ENCODE measurements at regions not wholly inside any gene's neighbourhood (a gene's known extent, or its start where the extent isn't known, plus 50 kb on each side); places are given as distances from the start of the nearest gene placed in this dataset.

DNA sequence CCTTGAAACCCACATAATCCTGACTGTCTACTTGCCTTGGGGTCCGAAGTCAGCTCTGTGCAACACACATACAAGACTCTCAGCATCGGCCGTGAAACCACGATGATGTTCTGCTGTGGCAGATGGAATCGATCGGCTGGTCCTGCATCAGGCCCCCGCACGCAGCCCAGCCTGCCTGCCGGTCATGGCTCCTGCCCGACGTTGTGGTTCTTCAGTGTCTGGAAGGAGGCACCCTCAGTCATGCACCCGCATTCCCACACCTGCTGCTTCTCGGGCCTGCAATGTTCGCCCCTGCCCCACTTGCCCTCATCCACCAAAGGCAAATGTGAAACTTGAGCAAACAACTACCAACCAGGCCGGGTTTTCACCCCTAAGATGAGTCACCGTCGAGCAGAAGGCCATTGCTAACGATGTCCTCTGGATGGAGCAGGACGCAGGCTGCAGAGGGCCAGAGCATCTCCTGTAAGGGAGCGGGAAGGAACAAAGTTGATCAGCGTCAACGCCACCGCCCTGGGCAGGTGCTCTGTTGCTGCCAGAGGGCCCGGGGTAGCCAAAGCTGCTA is 128.9 kb upstream of the PDE10A start (continued):
- no peak for TF ChIP-seq CREM (CRISPR knock-in tag; IDR thresholded peaks at IDR 0.05)
- TF ChIP-seq ZNF671 (CRISPR knock-in tag; IDR thresholded peaks at IDR 0.05) = no peak

DNA sequence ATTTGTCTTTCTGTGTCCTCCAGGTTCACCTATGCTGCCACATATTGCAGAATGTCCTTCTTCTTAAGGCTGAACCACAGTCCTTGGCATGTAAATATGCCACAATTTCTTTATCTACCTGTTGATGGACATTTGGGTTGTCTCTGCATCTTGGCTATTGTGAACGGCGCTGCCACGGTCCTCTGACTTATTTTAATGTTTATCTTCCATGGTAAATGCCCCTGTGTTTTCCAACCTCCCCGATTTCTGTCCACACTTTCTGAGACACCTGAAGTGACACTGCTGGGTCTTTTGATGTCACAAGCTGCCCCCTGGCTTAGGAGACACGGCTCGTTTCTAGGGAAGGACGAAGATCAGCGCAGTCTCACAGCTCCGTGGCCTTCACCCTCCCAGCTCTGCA is 128.3 kb upstream of the PDE10A start:
- Mint-ChIP-seq H3K27ac (no peak overlapping the region), H3K36me3 (no peaks in the 10 kb centered on the region), H3K4me3 (no peak overlapping the region), H3K27me3 (ENCODE audit: low read depth) (no peaks in the 10 kb centered on the region; the same call in 1 of the 2 replicates), H3K4me1 (peaks cover 2% of the 10 kb centered on the region; the same call in 1 of the 2 replicates), H3K9me3 (no peaks in the 10 kb centered on the region)
- ChIA-PET POLR2A (interaction anchor here (0.5 kb wide), 1 partner anchor 68 kb away, joined by 3 read pairs; no protein-coding TSS in a partner anchor), CTCF (no interaction called here)
- ATAC-seq = no peak
- TF ChIP-seq RORB (CRISPR knock-in tag; IDR thresholded peaks at IDR 0.05) (no peak), ZNF416 (CRISPR knock-in tag; IDR thresholded peaks at IDR 0.05) (no peak), KAT7 (CRISPR knock-in tag; IDR thresholded peaks at IDR 0.05; ENCODE audit: borderline replicate concordance) (no peak), NFE2L1 (CRISPR knock-in tag; IDR thresholded peaks at IDR 0.05) (no peak), ZNF281 (CRISPR knock-in tag; IDR thresholded peaks at IDR 0.05) (no peak)
- TF ChIP-seq, protein P1, sequence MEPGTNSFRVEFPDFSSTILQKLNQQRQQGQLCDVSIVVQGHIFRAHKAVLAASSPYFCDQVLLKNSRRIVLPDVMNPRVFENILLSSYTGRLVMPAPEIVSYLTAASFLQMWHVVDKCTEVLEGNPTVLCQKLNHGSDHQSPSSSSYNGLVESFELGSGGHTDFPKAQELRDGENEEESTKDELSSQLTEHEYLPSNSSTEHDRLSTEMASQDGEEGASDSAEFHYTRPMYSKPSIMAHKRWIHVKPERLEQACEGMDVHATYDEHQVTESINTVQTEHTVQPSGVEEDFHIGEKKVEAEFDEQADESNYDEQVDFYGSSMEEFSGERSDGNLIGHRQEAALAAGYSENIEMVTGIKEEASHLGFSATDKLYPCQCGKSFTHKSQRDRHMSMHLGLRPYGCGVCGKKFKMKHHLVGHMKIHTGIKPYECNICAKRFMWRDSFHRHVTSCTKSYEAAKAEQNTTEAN (CRISPR knock-in tag; IDR thresholded peaks at IDR 0.05) = no peak
- DNase-seq (ENCODE audit: low spot score) = no peak

- peaks cover 10% of the 10 kb centered on the region for H3K4me1 Mint-ChIP-seq
- DNase-seq (ENCODE audit: low spot score) (no peak), ATAC-seq (no peak)
- H3K9me3 Mint-ChIP-seq = no peaks in the 10 kb centered on the region
- no peak overlapping the region for H3K27ac Mint-ChIP-seq
- H3K27me3 Mint-ChIP-seq (ENCODE audit: low read depth) = no peaks in the 10 kb centered on the region; the same call in 1 of the 2 replicates
- no peak for TF ChIP-seq SMAD4 (CRISPR knock-in tag; IDR thresholded peaks at IDR 0.05)
- CTCF ChIA-PET = no interaction called here
- POLR2A ChIA-PET = no interaction called here
- no peaks in the 10 kb centered on the region for H3K36me3 Mint-ChIP-seq
- H3K4me3 Mint-ChIP-seq = no peak overlapping the region
Measured at GRCh38 chr6:165782812-165783211, 119.8 kb upstream of the PDE10A start.

DNA sequence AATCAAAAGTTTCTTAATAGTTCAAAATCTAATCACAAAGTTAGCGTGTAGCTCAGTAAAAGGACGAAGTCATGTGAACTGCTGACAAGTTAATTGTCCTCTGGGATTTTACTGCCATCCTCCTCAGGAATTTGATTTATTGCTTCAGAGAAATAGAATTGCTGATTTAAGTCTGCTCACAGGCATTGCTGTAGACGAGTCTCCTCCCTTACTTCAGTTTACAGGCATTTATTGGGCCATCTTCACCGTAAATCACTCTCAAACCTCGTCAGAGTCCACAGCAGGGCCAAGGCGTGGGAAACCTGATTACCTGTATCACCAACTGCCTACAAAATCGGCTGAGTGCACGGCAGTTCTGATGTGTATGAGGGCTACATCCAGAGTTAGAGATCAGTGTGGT is 119.1 kb upstream of the PDE10A start:
- CTCF ChIA-PET = no interaction called here
- no peaks in the 10 kb centered on the region for H3K9me3 Mint-ChIP-seq
- peaks cover 16% of the 10 kb centered on the region for H3K4me1 Mint-ChIP-seq
- H3K27ac Mint-ChIP-seq = no peak overlapping the region
- H3K4me3 Mint-ChIP-seq = no peak overlapping the region
- DNase-seq (ENCODE audit: low spot score) (no peak), ATAC-seq (no peak)
- POLR2A ChIA-PET = no interaction called here
- H3K27me3 Mint-ChIP-seq (ENCODE audit: low read depth) = peaks cover 6% of the 10 kb centered on the region; the same call in 1 of the 2 replicates
- H3K36me3 Mint-ChIP-seq = no peaks in the 10 kb centered on the region
- TF ChIP-seq, protein P2, sequence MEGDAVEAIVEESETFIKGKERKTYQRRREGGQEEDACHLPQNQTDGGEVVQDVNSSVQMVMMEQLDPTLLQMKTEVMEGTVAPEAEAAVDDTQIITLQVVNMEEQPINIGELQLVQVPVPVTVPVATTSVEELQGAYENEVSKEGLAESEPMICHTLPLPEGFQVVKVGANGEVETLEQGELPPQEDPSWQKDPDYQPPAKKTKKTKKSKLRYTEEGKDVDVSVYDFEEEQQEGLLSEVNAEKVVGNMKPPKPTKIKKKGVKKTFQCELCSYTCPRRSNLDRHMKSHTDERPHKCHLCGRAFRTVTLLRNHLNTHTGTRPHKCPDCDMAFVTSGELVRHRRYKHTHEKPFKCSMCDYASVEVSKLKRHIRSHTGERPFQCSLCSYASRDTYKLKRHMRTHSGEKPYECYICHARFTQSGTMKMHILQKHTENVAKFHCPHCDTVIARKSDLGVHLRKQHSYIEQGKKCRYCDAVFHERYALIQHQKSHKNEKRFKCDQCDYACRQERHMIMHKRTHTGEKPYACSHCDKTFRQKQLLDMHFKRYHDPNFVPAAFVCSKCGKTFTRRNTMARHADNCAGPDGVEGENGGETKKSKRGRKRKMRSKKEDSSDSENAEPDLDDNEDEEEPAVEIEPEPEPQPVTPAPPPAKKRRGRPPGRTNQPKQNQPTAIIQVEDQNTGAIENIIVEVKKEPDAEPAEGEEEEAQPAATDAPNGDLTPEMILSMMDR (IDR thresholded peaks at IDR 0.05) = no peak
- TF ChIP-seq E2F4 (CRISPR knock-in tag; IDR thresholded peaks at IDR 0.05; ENCODE audit: borderline replicate concordance, low read depth) (no peak), AFF4 (CRISPR knock-in tag; IDR thresholded peaks at IDR 0.05; ENCODE audit: borderline replicate concordance) (no peak), SMAD3 (CRISPR knock-in tag; IDR thresholded peaks at IDR 0.05; ENCODE audit: borderline replicate concordance) (no peak), NR1H2 (CRISPR knock-in tag; IDR thresholded peaks at IDR 0.05) (no peak), PREB (CRISPR knock-in tag; IDR thresholded peaks at IDR 0.05; ENCODE audit: borderline replicate concordance) (no peak), FOXP1 (CRISPR knock-in tag; IDR thresholded peaks at IDR 0.05; ENCODE audit: borderline replicate concordance) (no peak), NR3C1 (CRISPR knock-in tag; conservative IDR thresholded peaks at IDR 0.05; ENCODE audit: low read depth) (no peak), ATF3 (CRISPR knock-in tag; conservative IDR thresholded peaks at IDR 0.05) (no peak)
